Lung microvascular endothelial cell (primary cell): ENCODE measurements at regions not wholly inside any gene's neighbourhood (a gene's known extent, or its start where the extent isn't known, plus 50 kb on each side); places are given as distances from the start of the nearest gene placed in this dataset.
"Not testable (repeated sequence)": the region's sequence is repeated elsewhere in the genome, so short reads cannot be mapped to it uniquely, and the experiment has no call there.

ENCODE experiments used
- DNase-seq, 2 donors: peaks; one replicate each; pipeline versions ENCODE4 v3.0.0 to v3.0.0-alpha.2; 2010; ENCODE audit warnings: low read depth in 2 of 2

DNA sequence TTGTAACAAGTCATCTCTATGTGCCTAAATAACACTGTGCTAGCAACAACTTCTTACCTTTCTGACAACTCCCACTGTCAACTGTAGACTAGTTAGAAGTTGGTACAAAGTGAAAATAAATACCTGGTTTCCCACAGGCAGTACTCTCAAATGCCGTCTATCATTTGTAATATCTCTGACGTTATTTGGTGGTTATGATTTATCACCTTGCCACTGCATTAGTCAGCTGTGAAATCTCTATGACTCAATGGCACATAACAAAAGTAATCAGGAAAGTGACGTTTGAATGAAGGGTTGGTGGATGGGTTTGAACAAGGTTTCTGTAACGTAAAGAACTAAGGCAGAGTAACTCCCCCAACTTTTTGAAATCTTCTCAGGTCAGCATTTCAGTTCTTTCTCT, 592.3 kb downstream of the MAT2B start:
- peak; percentile 3 to 79 for DNase-seq

DNA sequence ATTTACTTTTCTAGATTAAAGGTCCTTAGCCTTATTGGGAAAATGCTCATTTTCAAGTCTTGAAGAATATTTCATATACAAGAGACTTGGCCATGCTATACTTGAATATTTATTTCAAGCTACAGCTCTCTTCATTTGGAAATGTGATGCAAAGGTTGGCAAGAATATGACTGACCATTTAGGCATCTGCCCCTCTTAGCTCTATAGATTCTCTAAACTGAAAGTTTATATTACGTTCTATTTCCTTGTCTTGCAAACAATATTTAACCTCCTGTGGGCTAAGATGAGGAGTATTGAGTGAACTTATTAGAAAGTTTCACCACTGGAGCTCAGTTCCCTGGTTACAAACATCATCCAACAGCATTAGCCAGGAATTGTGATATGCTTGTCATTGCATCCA, 593.1 kb downstream of the MAT2B start:
- DNase-seq = no peak

DNA sequence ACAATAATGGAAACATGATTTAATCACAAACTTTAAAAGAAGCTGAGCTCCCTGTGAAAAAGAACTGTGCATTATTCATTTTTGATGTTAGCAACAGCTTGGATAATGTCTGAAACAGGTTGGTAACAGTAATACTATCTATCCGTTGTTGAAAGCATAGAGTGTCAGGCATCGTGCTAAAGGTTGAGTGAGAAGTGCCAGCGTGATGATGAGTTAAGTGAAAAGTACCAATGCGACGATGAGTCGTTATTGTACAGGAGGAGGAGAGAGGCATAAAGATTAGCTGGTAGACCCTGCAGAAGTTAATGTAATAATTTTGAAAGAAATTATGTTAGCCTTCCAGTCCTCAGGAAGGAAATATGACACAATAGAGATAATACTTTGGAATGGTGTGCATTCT, 593.6 kb downstream of the MAT2B start:
- no peak for DNase-seq

DNA sequence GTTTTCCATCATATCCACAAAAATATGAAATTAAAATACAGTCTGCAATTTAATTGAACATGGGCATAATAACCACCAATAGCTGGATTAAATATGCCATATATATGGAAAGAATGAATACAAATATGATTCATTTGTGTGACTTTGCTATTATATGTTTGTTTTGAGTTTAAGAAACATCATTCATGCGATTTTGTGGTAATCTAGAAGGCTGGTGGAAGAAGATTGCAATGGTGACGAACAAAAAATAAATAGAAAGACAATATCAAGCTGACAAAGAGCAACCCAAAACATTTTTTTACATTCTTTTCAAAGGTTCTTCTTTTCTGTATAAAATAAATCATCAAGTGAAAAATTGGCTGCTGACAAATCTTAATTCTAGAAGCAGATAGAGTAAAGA, 610.0 kb downstream of the MAT2B start:
- no peak for DNase-seq

DNA sequence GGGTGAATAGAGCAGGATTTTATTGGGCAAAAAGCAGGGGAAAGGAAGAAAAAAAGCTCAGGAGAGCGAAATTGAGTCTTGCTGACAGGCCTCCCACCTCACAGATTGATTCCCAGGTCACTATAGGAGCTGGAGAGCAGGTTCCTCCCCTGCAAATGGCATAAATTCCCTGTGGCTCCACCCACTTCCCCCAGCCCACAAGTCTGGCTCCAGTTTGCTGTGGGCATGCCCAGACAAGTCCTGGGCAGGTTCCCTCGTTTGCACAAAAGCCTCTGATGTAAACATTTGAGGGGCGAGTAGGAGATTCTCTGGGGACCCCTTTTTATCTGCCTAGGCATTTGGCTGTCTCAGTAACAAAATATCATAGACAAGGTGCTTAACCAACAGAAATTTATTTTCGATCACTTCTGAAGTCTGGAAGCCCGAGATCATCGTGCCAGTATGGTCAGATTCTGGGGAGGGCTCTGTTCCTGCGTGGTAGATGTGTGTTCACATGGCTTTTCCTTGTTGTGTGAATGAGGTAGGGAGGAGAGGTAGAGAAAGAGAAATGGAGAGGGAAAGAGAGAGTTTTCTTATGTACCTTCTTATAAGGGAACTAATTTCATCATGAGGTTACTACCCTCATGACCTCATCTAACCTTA, 614.5 kb downstream of the MAT2B start:
- peak; percentile 57 to 67 for DNase-seq

DNA sequence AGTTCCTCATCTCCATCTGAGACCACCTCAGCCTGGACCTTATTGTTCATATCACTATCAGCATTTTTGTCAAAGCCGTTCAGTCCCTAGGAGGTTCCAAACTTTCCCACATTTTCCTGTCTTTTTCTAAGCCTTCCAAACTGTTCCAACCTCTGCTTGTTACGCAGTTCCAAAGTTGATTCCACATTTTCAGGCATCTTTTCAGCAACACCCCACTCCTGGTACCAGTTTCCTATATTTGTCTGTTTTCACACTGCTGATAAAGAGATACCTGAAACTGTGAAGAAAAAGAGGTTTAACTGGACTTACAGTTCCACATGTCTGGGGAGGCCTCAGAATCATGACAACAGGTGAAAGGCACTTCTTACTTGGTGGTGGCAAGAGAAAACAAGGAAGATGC, 622.1 kb downstream of the MAT2B start:
- DNase-seq = no peak

DNA sequence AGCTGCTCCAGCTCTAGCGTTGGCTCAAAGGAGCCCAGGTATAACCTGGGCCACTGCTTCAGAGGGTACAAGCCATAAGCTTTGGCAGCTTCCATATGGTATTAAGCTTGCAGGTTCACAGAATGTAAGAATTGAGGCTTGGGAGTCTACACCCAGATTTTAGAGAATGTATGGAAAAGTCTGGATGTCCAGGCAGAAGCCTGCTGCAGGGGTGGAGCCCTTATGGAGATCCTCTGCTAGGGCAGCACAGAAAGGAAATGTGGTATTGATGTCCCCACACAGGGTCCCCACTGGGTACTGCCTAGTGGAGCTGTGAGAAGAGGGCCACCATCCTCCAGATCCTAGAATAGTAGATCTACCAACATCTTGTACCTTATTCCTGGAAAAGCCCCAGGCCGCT, 626.9 kb downstream of the MAT2B start:
- no peak for DNase-seq

DNA sequence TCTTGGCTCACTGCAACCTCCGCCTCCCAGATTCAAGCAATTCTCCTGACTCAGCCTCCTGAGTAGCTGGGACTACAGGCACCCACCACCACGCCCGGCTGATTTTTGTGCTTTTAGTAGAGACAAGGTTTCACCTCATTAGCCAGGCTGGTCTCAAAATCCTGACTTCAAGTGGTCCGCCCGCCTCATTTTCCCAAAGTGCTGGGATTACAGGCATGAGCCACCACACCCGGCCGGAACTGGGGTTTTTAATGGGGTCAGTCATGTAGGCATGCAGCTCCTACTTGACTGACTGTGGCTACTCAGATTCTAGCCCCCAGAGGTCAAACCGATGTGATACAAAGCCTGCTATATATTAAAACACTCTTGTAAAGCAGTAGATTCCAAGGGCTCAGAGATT, 631.7 kb downstream of the MAT2B start:
- DNase-seq = no peak

DNA sequence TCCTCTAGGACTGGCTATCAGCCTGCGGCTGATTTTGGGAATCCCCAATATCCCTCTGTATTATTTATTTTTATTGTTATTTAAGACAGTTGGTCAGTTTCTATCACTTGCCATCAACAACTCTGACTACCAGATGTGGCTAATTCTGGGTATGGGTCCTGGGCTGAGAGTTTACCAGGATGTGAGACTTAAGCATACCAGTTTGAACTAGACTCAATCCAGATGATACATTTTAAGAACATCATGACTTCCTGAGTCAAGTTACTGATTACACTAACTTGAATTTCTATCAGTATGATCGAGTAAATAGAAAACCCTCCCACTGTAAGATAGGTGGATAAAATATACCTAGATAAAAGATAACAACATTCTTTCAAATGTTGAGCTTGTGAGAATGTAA, 634.0 kb downstream of the MAT2B start:
- no peak for DNase-seq

DNA sequence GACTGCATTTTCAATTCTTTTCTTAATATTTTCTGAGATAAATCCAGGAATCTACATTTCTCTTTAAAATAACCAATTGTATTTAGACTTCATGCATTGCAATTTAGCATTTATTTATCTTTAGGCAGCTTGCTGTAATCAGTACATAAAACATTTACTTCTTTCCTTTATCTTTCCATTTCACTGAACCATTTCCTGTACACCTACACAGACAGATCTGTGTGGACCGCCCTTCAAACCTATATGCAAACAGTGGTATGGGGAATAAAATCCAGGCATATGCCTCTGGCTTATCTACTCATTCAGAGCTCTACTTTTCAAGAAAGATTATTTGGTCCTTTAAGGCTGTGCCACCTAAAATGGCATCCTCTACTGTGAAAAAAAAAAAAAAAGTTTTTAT, 640.0 kb downstream of the MAT2B start:
- no peak for DNase-seq

DNA sequence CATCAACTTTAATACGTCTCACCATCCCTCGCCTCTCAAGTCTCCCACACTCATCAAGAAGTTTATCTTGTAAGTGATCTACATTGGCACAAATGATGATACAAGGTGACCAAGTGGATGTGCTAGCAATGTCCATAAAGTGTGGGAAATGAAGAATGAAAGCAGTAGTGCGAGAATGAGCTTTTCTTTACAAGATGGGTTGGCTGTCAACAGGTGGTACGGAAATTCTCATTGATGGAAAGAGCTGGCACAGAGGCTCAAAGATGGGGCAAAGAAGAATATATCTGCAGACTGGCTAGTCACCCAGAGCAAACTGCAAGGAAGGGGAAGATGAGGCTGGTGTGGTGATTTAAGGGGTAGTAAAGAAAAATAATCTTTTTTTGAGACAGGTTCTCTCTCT, 640.8 kb downstream of the MAT2B start:
- DNase-seq = no peak

DNA sequence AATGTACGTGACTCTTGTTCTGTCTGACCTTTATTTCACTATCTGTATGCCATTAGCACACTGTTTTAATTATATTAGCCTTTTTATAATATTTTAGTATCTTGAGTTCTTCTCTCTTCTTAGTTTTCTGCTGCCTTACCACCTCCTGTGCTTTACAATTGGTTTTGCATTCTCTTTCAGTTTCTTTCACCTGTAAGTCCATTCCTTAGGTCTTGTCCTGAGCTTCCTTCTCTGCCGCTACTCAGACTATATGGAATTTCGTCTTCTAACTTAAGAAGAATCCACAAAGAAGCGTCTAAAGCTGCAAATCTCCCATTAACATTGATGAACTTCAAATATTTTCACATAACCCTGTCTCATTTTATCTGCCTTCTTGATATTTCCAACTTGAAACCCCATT, 642.9 kb downstream of the MAT2B start:
- no peak for DNase-seq

DNA sequence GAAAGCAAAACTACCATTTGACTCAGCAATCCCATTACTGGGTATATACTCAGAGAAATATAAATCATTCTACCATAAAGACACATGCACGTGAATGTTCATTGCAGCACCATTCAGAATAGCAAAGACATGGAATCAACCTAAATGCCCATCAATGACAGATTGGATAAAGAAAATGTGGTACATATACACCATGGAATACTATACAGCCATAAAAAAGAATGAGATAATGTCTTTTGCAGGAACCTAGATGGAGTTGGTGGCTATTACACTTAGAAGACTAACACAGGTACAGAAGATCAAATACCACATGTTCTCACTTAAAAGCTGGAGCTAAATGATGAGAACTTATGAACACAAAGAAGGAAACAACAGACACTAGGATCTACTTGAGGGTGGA, 647.1 kb downstream of the MAT2B start:
- DNase-seq = not testable (repeated sequence)

DNA sequence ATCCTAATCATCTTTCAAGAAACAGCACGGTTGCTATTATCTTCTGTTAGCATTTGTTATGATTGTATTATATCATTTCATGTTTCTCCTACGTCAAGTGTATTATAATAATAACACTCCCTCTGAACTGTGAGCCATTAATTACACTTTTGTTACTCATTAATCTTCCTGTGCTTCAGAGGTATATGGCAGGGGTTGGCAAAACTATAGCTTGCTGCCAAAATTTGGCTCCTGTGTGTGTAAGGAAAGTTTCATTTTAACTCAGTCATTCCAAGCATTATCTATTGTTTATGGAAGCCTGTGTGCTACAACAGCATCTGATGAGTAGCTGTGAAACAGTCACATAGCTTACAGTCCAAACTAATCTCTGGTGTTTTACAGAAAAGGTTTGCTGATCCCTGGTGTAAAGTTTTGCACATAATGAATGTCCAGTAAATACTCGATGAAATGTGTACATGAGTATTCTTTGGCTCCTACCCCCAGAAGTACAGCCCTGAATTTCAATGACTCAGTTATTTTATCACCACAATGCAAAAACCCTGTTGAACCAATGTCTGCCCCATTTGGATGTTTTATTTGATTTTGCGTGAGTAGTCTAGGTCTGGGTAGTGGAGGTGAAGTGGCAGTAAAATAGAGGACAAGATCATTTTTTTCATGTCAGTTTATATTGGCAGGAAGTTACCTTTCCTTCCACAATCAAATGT, 648.2 kb downstream of the MAT2B start:
- DNase-seq = no peak

DNA sequence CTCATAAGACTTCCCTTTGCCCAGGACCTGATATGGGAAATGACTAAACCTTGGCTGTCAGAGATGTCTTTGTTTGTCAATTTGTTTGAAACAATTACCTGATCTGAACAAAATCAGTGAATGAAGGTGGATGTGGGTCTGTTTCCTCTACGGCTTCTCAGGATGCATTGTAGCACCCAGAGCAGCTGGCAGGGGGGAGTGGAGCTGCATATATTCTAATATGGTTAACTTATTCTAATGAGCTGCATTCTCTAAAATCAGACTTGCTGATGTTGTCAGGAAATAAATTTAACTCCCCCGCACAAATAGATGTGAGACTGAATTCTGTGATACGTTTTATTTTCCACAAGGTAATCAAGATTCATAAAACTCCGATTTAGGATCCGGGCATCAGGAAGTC, 665.4 kb downstream of the MAT2B start:
- DNase-seq = no peak

DNA sequence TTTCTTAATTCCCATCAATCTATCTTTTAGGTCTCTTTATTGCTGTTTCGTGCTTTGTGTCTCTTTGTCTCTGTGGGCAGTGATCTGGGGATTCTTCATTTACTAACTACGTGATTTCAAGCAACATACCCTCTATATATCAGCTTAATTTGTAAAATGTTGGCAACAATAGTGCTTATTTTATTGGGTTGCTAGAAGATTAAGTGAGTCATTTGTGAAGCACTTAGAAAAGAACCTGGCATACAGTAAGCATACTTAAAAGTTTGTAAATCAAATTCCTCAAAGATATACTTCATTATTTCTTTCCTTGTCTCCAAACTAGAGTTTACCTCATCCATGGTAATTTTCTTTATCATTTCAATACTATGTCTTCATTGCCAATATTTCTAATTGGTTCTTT, 669.7 kb downstream of the MAT2B start:
- DNase-seq = no peak

DNA sequence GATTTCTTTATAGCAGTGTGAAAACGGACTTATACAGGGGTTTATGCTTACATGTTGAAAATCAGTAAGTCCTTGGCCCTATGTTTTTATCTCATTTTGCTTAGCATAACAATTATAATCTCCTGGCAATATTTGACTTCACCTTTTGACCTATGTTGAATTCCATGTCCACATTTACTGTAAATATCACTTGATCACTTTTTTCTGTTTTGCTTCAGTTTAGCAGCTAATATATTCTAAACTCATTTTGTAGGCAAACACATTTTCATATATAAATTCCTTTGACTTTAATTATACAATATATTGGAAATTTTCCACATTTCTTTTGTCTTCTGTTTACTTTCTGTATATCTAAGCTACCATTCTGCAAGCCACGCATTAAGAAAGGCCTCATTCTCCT, 674.0 kb downstream of the MAT2B start:
- no peak for DNase-seq

DNA sequence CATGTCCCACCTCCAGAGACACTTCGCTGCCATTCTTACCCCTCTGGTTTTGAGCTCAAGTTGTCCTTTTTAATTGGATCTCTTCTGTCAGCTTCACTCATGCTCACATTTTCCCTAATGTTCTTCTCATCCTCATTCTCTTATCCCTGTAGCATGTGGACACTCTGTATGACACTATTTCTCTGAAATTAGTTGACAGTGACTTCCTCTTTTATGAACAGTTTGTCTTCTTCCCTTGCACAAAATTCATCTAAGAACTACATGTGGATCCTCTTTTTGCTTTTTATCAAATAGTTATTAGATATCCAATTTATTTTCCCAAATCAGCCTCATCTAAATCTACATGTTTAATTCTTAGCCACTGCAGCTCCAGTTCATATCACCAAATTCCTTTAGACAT, 676.2 kb downstream of the MAT2B start:
- DNase-seq = no peak

DNA sequence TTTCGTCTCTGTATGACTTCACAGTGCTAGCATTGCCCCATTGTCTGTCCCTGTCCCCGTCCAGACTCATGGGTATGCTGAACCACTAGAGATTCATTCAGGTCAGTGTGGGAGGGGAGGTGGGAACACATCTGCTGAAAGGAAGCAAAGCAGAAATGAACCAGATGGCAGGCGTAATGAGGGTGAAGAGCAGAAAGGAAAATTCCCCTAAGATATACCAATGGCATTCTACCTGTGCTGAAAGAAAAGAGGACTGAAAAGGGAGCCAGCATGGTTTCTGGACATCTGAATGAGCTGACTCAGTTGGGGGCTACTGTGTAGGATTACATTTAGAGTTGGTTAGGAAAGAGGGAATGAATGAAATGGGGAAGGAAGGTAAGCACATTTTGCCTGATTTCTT, 678.7 kb downstream of the MAT2B start:
- DNase-seq = no peak

DNA sequence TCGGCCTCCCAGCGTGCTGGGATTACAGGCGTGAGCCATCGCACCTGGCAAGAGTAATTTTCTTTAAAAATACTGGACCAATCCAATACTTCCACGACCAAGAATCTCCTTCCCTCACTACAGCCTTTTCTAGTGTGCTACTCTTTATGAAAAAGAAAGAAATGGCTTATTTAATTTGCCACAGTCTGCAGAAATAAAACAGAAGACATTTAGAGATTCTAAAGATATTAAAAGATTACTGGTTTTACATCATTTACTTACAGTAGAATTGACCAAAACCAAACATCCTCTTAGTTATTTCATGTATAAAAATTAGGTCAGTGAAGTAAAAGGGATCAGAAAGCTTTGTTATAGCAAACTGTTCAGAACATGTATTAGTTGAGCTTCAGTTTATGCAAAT, 679.6 kb downstream of the MAT2B start:
- no peak for DNase-seq

DNA sequence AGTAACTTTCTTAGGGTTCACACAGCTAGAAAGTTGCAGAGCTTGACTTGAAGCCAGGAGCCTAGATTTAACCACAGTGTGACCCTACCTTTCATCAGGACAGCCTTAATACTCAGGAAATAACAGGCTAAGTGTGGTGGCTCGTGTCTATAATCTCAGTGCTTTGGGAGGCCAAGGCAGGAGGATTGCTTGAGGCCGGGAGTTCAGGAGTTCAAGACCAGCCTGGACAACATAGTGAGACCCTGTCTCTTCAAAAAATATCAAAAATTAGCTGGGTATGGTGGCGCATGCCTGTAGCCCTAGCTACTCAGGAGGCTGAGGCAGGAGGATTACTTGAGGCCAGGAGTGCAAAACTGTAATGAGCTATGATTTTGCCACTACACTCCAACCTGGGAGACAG, 681.1 kb downstream of the MAT2B start:
- DNase-seq = no peak

DNA sequence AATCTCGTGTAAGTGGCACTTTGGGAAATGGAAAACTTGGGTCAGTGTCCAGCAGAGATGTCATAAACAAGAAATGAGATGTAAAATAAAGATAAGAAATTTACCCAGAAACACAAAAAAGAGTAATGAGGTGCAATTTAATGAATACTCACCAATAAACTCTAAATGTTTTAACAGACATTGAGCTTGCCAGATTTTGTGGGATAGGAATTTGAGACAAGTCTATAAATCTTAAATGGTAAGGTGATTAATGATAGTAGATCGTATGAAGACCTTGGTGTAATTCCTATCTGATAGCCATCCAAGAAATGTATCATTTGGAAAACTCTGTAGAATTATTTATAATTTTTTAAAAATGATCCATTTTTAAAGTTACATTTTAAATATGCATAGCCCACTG, 682.4 kb downstream of the MAT2B start:
- DNase-seq = no peak

DNA sequence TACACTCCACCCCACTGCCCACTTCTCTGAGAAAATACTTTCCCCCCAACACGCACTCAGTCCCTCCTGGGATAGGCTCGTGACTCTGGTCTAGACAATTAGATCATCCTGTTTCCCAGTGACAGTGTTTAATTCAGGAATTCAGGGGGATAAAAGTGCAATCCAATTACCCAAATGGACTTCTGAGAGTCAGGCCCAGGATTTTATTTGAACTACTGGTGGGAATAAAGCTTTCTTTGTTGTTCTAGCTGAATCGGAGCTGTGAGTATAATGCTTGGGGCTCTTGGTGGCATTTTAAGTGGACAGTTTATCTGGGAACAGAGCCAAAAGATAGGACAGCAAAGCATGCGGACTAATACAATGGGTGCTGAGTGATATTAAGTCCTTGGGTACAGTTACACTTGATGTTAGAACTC, 683.3 kb downstream of the MAT2B start:
- peak; percentile 4 to 84 for DNase-seq

DNA sequence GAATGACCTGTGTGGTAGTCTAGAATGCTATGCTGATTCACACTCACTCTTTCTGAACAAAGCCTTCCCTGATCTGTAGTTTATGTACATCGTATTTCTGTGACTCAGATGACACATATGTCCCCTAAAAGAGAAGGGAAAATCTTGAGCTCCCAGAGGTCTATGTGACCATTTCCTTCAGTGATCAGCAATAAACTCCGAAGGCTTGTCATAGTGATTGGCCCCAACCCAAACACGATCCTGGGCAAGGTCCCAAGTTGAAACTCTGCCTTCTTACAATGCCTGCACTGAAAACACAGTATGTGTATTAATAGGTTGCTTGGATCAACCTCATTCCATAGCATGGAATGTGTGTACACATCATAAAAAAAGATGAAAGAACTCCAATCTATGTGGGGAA, 685.8 kb downstream of the MAT2B start:
- peak; percentile 46 to 61 for DNase-seq
